WTC11 (cell line): ENCODE measurements at regions not wholly inside any gene's neighbourhood (a gene's known extent, or its start where the extent isn't known, plus 50 kb on each side); places are given as distances from the start of the nearest gene placed in this dataset.

Experiments
- EMX1 ChIP-seq: fragments of 250-450 bp; sonication (Bioruptor Pico); IDR thresholded peaks from 2 replicates; pipeline ENCODE4 v1.8.0; 2021; ENCODE audit warnings: mild to moderate bottlenecking
- MYBL2 ChIP-seq: sonication (generic); formaldehyde crosslinking; IDR thresholded peaks from 2 replicates; pipeline ENCODE4 v1.8.1; 2023; ENCODE audit warnings: mild to moderate bottlenecking, moderate library complexity, missing genetic modification reagents
- PRRX2 ChIP-seq: fragments of 250-450 bp; sonication (Bioruptor Pico); IDR thresholded peaks from 2 replicates; pipeline ENCODE4 v1.8.0; 2021; ENCODE audit warnings: mild to moderate bottlenecking
- ZBTB21 ChIP-seq: sonication (generic); formaldehyde crosslinking; IDR thresholded peaks from 2 replicates; pipeline ENCODE4 v1.8.1; 2023; ENCODE audit warnings: mild to moderate bottlenecking, missing genetic modification reagents, borderline replicate concordance
- ZNF671 ChIP-seq: fragments of 250-450 bp; sonication (Bioruptor Pico); IDR thresholded peaks from 2 replicates; pipeline ENCODE4 v1.8.0; 2021; ENCODE audit warnings: mild to moderate bottlenecking
- TF ChIP-seq, protein P1 (sequence below): sonication (generic); formaldehyde crosslinking; IDR thresholded peaks from 2 replicates; pipeline ENCODE4 v1.8.1; 2023; ENCODE audit warnings: mild to moderate bottlenecking, missing genetic modification reagents, borderline replicate concordance
- TF ChIP-seq, protein P2 (sequence below): sonication (generic); formaldehyde crosslinking; conservative IDR thresholded peaks from 2 replicates; pipeline ENCODE4 v1.8.1; 2023; ENCODE audit warnings: mild to moderate bottlenecking, low read depth, missing genetic modification reagents, moderate library complexity
- TF ChIP-seq, protein P3 (sequence below): sonication (generic); formaldehyde crosslinking; IDR thresholded peaks from 2 replicates; pipeline ENCODE4 v1.8.1; 2022; ENCODE audit warnings: missing genetic modification reagents, borderline replicate concordance
- TF ChIP-seq, protein P4 (sequence below): fragments of 250-450 bp; sonication (Bioruptor Pico); IDR thresholded peaks from 2 replicates; pipeline ENCODE4 v1.9.0; 2021; ENCODE audit warnings: mild to moderate bottlenecking, borderline replicate concordance
- TF ChIP-seq, protein P5 (sequence below): fragments of 250-450 bp; sonication (Bioruptor Pico); IDR thresholded peaks from 2 replicates; pipeline ENCODE4 v1.8.0; 2021; ENCODE audit warnings: mild to moderate bottlenecking
- TF ChIP-seq, protein P6 (sequence below): sonication (generic); formaldehyde crosslinking; IDR thresholded peaks from 2 replicates; pipeline ENCODE4 v1.8.0; 2023; ENCODE audit warnings: missing genetic modification reagents
- TF ChIP-seq, protein P7 (sequence below): sonication (generic); formaldehyde crosslinking; IDR thresholded peaks from 2 replicates; pipeline ENCODE4 v1.8.0; 2023; ENCODE audit warnings: mild to moderate bottlenecking, missing genetic modification reagents

DNA sequence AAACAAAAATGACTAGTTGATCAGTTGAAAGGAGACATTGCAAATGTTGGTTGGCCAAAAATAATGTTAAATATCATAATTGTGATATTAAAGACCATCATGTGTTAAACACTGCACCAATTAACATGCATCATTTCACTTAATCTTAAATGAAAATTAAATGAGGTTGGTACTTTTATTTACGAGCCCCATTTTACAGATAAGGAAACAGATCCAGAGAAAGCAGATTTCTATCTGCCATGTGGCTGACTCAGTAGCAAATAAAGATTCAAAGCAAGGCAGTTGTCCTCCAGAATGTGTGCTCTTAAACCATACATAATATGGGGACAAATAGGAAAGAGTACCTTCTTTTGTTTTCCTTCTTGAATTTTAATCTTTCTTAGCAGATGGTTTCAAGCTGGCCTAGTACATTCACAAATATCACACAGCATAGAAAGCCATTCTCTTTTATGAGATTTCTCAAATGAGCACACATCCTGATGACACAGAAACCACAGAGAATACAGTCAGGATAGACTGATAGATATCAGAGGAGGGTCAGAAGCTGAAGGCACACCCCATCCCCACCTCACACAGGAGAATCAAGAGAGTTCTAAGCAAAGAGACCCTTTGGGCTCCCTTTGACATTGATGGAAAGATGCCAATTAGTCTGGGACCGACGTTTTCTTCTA is 647.9 kb upstream of the CAMK1G start (continued):
- TF ChIP-seq, protein P1, sequence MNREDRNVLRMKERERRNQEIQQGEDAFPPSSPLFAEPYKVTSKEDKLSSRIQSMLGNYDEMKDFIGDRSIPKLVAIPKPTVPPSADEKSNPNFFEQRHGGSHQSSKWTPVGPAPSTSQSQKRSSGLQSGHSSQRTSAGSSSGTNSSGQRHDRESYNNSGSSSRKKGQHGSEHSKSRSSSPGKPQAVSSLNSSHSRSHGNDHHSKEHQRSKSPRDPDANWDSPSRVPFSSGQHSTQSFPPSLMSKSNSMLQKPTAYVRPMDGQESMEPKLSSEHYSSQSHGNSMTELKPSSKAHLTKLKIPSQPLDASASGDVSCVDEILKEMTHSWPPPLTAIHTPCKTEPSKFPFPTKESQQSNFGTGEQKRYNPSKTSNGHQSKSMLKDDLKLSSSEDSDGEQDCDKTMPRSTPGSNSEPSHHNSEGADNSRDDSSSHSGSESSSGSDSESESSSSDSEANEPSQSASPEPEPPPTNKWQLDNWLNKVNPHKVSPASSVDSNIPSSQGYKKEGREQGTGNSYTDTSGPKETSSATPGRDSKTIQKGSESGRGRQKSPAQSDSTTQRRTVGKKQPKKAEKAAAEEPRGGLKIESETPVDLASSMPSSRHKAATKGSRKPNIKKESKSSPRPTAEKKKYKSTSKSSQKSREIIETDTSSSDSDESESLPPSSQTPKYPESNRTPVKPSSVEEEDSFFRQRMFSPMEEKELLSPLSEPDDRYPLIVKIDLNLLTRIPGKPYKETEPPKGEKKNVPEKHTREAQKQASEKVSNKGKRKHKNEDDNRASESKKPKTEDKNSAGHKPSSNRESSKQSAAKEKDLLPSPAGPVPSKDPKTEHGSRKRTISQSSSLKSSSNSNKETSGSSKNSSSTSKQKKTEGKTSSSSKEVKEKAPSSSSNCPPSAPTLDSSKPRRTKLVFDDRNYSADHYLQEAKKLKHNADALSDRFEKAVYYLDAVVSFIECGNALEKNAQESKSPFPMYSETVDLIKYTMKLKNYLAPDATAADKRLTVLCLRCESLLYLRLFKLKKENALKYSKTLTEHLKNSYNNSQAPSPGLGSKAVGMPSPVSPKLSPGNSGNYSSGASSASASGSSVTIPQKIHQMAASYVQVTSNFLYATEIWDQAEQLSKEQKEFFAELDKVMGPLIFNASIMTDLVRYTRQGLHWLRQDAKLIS (CRISPR knock-in tag): no peak
- TF ChIP-seq, protein P2, sequence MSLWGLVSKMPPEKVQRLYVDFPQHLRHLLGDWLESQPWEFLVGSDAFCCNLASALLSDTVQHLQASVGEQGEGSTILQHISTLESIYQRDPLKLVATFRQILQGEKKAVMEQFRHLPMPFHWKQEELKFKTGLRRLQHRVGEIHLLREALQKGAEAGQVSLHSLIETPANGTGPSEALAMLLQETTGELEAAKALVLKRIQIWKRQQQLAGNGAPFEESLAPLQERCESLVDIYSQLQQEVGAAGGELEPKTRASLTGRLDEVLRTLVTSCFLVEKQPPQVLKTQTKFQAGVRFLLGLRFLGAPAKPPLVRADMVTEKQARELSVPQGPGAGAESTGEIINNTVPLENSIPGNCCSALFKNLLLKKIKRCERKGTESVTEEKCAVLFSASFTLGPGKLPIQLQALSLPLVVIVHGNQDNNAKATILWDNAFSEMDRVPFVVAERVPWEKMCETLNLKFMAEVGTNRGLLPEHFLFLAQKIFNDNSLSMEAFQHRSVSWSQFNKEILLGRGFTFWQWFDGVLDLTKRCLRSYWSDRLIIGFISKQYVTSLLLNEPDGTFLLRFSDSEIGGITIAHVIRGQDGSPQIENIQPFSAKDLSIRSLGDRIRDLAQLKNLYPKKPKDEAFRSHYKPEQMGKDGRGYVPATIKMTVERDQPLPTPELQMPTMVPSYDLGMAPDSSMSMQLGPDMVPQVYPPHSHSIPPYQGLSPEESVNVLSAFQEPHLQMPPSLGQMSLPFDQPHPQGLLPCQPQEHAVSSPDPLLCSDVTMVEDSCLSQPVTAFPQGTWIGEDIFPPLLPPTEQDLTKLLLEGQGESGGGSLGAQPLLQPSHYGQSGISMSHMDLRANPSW (CRISPR knock-in tag): no peak
- no peak for TF ChIP-seq MYBL2 (CRISPR knock-in tag)
- TF ChIP-seq, protein P3, sequence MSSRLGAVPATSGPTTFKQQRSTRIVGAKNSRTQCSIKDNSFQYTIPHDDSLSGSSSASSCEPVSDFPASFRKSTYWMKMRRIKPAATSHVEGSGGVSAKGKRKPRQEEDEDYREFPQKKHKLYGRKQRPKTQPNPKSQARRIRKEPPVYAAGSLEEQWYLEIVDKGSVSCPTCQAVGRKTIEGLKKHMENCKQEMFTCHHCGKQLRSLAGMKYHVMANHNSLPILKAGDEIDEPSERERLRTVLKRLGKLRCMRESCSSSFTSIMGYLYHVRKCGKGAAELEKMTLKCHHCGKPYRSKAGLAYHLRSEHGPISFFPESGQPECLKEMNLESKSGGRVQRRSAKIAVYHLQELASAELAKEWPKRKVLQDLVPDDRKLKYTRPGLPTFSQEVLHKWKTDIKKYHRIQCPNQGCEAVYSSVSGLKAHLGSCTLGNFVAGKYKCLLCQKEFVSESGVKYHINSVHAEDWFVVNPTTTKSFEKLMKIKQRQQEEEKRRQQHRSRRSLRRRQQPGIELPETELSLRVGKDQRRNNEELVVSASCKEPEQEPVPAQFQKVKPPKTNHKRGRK: no peak
- no peak for TF ChIP-seq PRRX2 (CRISPR knock-in tag)
- no peak for TF ChIP-seq ZBTB21 (CRISPR knock-in tag)
- TF ChIP-seq, protein P4, sequence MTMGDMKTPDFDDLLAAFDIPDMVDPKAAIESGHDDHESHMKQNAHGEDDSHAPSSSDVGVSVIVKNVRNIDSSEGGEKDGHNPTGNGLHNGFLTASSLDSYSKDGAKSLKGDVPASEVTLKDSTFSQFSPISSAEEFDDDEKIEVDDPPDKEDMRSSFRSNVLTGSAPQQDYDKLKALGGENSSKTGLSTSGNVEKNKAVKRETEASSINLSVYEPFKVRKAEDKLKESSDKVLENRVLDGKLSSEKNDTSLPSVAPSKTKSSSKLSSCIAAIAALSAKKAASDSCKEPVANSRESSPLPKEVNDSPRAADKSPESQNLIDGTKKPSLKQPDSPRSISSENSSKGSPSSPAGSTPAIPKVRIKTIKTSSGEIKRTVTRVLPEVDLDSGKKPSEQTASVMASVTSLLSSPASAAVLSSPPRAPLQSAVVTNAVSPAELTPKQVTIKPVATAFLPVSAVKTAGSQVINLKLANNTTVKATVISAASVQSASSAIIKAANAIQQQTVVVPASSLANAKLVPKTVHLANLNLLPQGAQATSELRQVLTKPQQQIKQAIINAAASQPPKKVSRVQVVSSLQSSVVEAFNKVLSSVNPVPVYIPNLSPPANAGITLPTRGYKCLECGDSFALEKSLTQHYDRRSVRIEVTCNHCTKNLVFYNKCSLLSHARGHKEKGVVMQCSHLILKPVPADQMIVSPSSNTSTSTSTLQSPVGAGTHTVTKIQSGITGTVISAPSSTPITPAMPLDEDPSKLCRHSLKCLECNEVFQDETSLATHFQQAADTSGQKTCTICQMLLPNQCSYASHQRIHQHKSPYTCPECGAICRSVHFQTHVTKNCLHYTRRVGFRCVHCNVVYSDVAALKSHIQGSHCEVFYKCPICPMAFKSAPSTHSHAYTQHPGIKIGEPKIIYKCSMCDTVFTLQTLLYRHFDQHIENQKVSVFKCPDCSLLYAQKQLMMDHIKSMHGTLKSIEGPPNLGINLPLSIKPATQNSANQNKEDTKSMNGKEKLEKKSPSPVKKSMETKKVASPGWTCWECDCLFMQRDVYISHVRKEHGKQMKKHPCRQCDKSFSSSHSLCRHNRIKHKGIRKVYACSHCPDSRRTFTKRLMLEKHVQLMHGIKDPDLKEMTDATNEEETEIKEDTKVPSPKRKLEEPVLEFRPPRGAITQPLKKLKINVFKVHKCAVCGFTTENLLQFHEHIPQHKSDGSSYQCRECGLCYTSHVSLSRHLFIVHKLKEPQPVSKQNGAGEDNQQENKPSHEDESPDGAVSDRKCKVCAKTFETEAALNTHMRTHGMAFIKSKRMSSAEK (CRISPR knock-in tag): no peak
- no peak for TF ChIP-seq EMX1
- TF ChIP-seq, protein P5, sequence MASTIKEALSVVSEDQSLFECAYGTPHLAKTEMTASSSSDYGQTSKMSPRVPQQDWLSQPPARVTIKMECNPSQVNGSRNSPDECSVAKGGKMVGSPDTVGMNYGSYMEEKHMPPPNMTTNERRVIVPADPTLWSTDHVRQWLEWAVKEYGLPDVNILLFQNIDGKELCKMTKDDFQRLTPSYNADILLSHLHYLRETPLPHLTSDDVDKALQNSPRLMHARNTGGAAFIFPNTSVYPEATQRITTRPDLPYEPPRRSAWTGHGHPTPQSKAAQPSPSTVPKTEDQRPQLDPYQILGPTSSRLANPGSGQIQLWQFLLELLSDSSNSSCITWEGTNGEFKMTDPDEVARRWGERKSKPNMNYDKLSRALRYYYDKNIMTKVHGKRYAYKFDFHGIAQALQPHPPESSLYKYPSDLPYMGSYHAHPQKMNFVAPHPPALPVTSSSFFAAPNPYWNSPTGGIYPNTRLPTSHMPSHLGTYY (CRISPR knock-in tag): no peak
- TF ChIP-seq, protein P6, sequence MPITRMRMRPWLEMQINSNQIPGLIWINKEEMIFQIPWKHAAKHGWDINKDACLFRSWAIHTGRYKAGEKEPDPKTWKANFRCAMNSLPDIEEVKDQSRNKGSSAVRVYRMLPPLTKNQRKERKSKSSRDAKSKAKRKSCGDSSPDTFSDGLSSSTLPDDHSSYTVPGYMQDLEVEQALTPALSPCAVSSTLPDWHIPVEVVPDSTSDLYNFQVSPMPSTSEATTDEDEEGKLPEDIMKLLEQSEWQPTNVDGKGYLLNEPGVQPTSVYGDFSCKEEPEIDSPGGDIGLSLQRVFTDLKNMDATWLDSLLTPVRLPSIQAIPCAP (CRISPR knock-in tag): no peak
- TF ChIP-seq, protein P7, sequence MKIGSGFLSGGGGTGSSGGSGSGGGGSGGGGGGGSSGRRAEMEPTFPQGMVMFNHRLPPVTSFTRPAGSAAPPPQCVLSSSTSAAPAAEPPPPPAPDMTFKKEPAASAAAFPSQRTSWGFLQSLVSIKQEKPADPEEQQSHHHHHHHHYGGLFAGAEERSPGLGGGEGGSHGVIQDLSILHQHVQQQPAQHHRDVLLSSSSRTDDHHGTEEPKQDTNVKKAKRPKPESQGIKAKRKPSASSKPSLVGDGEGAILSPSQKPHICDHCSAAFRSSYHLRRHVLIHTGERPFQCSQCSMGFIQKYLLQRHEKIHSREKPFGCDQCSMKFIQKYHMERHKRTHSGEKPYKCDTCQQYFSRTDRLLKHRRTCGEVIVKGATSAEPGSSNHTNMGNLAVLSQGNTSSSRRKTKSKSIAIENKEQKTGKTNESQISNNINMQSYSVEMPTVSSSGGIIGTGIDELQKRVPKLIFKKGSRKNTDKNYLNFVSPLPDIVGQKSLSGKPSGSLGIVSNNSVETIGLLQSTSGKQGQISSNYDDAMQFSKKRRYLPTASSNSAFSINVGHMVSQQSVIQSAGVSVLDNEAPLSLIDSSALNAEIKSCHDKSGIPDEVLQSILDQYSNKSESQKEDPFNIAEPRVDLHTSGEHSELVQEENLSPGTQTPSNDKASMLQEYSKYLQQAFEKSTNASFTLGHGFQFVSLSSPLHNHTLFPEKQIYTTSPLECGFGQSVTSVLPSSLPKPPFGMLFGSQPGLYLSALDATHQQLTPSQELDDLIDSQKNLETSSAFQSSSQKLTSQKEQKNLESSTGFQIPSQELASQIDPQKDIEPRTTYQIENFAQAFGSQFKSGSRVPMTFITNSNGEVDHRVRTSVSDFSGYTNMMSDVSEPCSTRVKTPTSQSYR (CRISPR knock-in tag): no peak
- no peak for TF ChIP-seq ZNF671 (CRISPR knock-in tag)
- TF ChIP-seq, all 79 proteins: peak for 0
